ENCODE measurements at regions not wholly inside any gene's neighbourhood (a gene's known extent, or its start where the extent isn't known, plus 50 kb on each side); places are given as distances from the start of the nearest gene placed in this dataset.

- no peak for TF ChIP-seq SIN3A (IDR thresholded peaks at IDR 0.05; ENCODE audit: borderline replicate concordance, insufficient read depth, low read depth, low read length)
- TF ChIP-seq CTCF (IDR thresholded peaks at IDR 0.05), result peak; percentile 16; the same call in 1 of the 2 replicates
- intact Hi-C loops (cut with micrococcal nuclease; ENCODE audit: unreplicated experiment) (no loop called here), in situ Hi-C loops (cut with HindIII; ENCODE audit: low pct_unique_long_range_greater_than_20kb, low sequenced_read_pairs) (no loop called here)
- no TSS peak for BruUV-seq (replicated peaks)
- ChIA-PET CTCF (interaction anchor here (0.7 kb wide), 1 partner anchor 72 kb away, joined by 15 read pairs; no protein-coding TSS in a partner anchor), POLR2A (no interaction called here)
- H3K36me3 ChIP-seq (ENCODE audit: control insufficient read depth, insufficient read depth, low read length), result no peaks in the 10 kb centered on the region
- no peak overlapping the region for H3K27ac ChIP-seq (ENCODE audit: low read length)
- H3K27me3 ChIP-seq (ENCODE audit: control insufficient read depth, insufficient read depth, low read length), result no peaks in the 10 kb centered on the region
- H3K9me3 ChIP-seq (ENCODE audit: control insufficient read depth, insufficient read depth, low read depth, low read length), result no peaks in the 10 kb centered on the region
- ATAC-seq, result no peak
- H3K4me1 ChIP-seq (ENCODE audit: control insufficient read depth, insufficient read depth, low read length), result no peaks in the 10 kb centered on the region
- no peak for DNase-seq (ENCODE audit: low read depth, low spot score)
- no peak overlapping the region for H3K4me3 ChIP-seq (ENCODE audit: low read depth in 2 of 2, low read length in 2 of 2)
Observed at GRCh38 chr14:22221508-22221907, 367.5 kb downstream of the DAD1 start.

- intact Hi-C loops (cut with micrococcal nuclease; ENCODE audit: unreplicated experiment), result no loop called here
Observed at GRCh38 chr14:22220427-22220826, 368.6 kb downstream of the DAD1 start.

More at GRCh38 chr14:22220427-22220826, 368.6 kb downstream of the DAD1 start:
- no peak for TF ChIP-seq SIN3A (IDR thresholded peaks at IDR 0.05; ENCODE audit: borderline replicate concordance, insufficient read depth, low read depth, low read length)
- no peak for TF ChIP-seq POLR2AphosphoS5 (IDR thresholded peaks at IDR 0.05; ENCODE audit: low read depth, low read length)
- no peak for TF ChIP-seq REST (IDR thresholded peaks at IDR 0.05; ENCODE audit: insufficient read depth in 1 of 2, low read depth in 2 of 2, low read length in 1 of 2)
- TF ChIP-seq CTCF (IDR thresholded peaks at IDR 0.05), result no peak
- TF ChIP-seq TCF7L2 (IDR thresholded peaks at IDR 0.05; ENCODE audit: low read depth, low read length), result no peak
- ChIA-PET POLR2A (no interaction called here), CTCF (no interaction called here)
- Histone ChIP-seq H3K27me3 (ENCODE audit: control insufficient read depth, insufficient read depth, low read length) (no peaks in the 10 kb centered on the region), H3K9me3 (ENCODE audit: control insufficient read depth, insufficient read depth, low read depth, low read length) (no peaks in the 10 kb centered on the region), H3K4me1 (ENCODE audit: control insufficient read depth, insufficient read depth, low read length) (no peaks in the 10 kb centered on the region), H3K27ac (ENCODE audit: low read length) (no peak overlapping the region), H3K4me3 (ENCODE audit: low read depth in 2 of 2, low read length in 2 of 2) (no peak overlapping the region), H3K36me3 (ENCODE audit: control insufficient read depth, insufficient read depth, low read length) (no peaks in the 10 kb centered on the region)
- DNase-seq (ENCODE audit: low read depth, low spot score), result no peak
- in situ Hi-C loops (cut with HindIII; ENCODE audit: low pct_unique_long_range_greater_than_20kb, low sequenced_read_pairs), result no loop called here
- BruUV-seq (replicated peaks), result no TSS peak
- no peak for ATAC-seq
